Lower leg skin (tissue), 4 donors: ENCODE measurements at regions not wholly inside any gene's neighbourhood (a gene's known extent, or its start where the extent isn't known, plus 50 kb on each side); places are given as distances from the start of the nearest gene placed in this dataset.

Experiments used
- DNase-seq, 2 donors: peaks; one replicate each; pipeline ENCODE4 v3.0.0-alpha.2; 2019; ENCODE audit warnings: low spot score in 2 of 2
- H3K4me3 ChIP-seq: fragments of 200-600 bp; sonication (generic); 2 replicates; pipeline ENCODE4 v1.5.1; 2017; ENCODE audit warnings: mild to moderate bottlenecking, low read depth; ENCODE audit not compliant: poor library complexity, severe bottlenecking
- POLR2A ChIP-seq, 2 donors: fragments of 450-650 bp; IDR thresholded peaks; one replicate each; pipeline ENCODE4 v1.6.1; 2016 to 2017; ENCODE audit warnings: antibody characterized with exemption in 2 of 2, mild to moderate bottlenecking in 1 of 2, moderate library complexity in 1 of 2
- WGBS, 2 donors: methylation state at CpG; one replicate each; pipeline ENCODE4 v1.1.5; 2018; 5-methylcytosine and 5-hydroxymethylcytosine counted together
- intact Hi-C: fragments of 100-400 bp; cut with DNase I; formaldehyde crosslinking; loops from one replicate; pipeline ENCODE4 v1.15.0; 2023; ENCODE audit warnings: low total_unique reads
- TF ChIP-seq, protein P1 (sequence below), 3 donors: fragments of 450-650 bp; IDR thresholded peaks; one replicate each; pipeline ENCODE4 v1.5.1; 2016; ENCODE audit warnings: antibody characterized with exemption in 3 of 3, mild to moderate bottlenecking in 3 of 3, moderate library complexity in 2 of 3

DNA sequence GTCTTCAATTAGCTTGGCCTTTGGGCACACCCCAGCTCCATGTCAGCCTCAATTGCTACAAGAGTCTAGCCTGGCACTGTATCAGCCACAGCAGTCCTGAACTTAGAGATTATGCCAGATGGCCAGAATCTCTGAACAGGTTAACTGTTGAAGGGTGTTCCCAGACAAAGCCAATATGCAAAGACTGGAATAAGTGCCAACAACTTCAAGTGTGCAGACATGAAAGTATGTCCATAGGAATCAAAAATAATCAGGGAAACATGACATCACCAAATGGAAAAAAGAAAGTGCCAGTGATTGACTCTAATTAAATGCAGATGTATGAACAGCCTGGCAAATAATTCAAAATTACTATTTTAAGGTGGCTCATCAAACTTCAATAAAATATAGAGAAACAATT lies 98.5 kb upstream of the DOCK10 start:
- intact Hi-C loops = no loop called here
- TF ChIP-seq, protein P1, sequence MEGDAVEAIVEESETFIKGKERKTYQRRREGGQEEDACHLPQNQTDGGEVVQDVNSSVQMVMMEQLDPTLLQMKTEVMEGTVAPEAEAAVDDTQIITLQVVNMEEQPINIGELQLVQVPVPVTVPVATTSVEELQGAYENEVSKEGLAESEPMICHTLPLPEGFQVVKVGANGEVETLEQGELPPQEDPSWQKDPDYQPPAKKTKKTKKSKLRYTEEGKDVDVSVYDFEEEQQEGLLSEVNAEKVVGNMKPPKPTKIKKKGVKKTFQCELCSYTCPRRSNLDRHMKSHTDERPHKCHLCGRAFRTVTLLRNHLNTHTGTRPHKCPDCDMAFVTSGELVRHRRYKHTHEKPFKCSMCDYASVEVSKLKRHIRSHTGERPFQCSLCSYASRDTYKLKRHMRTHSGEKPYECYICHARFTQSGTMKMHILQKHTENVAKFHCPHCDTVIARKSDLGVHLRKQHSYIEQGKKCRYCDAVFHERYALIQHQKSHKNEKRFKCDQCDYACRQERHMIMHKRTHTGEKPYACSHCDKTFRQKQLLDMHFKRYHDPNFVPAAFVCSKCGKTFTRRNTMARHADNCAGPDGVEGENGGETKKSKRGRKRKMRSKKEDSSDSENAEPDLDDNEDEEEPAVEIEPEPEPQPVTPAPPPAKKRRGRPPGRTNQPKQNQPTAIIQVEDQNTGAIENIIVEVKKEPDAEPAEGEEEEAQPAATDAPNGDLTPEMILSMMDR (IDR thresholded peaks at IDR 0.05) = no peak
- TF ChIP-seq POLR2A (IDR thresholded peaks at IDR 0.05) = no peak
- no peak for DNase-seq

DNA sequence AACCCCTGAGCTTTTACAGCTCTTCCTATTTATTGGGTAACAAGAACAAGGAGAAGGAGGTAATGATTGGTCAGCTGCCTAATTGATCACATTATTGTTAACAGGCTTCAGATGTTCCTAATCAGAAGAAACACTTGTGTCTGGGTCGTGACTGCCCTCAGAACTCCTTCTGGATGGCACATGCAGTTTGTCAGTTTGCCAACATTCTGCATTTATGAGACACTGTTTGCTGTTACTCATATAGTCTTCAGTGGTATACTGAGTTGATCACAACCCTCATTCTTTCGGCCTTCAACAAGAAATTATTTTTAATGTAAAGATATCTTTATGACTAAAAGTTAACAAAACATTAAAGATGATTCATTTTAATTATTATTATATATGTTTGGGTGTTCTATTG lies 95.7 kb upstream of the DOCK10 start:
- DNase-seq = no peak
- H3K4me3 ChIP-seq = no peak overlapping the region
- TF ChIP-seq, protein P1 (IDR thresholded peaks at IDR 0.05) = no peak
- no peak for TF ChIP-seq POLR2A (IDR thresholded peaks at IDR 0.05)
- intact Hi-C loops = no loop called here
- 53 to 57% methylated on average over 2 of the region's 2 CpGs for WGBS, 2 donors

More for the DNA sequence above, 98.5 kb upstream of the DOCK10 start:
- no peak overlapping the region for H3K4me3 ChIP-seq

DNA sequence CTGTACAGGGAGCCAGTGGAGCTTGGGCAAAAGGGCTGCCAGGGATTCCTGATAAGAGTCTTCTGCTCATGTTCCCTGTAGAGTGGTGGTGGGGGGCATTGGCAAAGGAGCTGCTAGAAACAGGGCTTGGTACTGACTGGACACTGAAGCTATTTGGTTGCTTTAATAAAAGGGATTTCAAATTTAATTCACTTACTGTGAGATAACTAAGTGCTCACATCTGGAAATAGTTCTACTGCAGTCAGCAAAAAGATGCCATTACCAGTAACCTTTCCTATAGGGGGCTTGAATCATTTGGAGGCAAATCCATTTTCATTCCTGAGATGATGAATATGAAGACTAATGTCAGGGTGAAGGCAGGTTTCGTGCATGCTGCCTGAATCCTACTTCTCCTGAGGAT lies 94.3 kb upstream of the DOCK10 start:
- TF ChIP-seq, protein P1 (IDR thresholded peaks at IDR 0.05) = no peak
- TF ChIP-seq POLR2A (IDR thresholded peaks at IDR 0.05) = no peak
- DNase-seq = no peak
- intact Hi-C loops = no loop called here
- WGBS, 2 donors = 52 to 67% methylated on average over 1 of the region's 1 CpG
- H3K4me3 ChIP-seq = no peak overlapping the region

DNA sequence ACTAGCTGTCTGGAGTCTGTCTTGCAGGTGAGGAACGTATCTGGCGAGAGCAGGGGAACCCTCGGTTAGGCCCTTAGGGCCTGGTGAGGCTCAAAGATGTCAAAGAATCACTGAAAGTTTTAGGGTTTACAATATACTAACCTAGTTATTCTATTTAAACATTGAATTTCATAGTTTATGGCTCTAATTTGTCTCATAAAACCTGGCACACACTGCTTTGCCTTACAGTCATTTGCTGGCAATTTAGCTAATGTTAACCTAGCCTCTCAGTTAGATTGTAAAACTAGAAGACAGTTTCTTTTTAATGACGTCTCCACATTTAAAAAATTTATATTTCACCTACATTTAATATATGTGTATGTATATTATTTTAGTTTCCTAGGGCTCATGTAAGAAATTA lies 89.6 kb upstream of the DOCK10 start:
- DNase-seq = no peak
- no peak for TF ChIP-seq POLR2A (IDR thresholded peaks at IDR 0.05)
- TF ChIP-seq, protein P1 (IDR thresholded peaks at IDR 0.05) = no peak
- H3K4me3 ChIP-seq = no peak overlapping the region
- 90 to 94% methylated on average over 4 of the region's 4 CpGs for WGBS, 2 donors
- intact Hi-C loops = no loop called here

DNA sequence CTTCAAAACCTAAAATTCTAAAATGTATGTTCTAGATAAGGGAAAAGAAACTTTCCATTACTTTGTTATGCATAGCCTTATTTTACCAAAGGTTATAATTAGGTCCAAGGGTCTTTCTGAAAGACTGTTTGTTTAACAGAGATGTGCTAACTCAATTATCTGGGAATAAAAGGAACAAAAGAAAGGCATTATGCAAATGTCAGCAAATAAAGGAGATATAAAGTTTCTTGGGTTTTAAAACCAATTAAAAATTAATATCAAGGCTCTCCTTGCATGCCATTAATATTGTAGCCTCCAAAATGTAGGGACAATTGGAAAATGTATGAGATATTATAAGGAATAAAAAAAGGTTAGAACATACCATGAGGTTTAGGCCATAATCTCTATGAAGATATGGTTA lies 87.8 kb upstream of the DOCK10 start:
- H3K4me3 ChIP-seq = no peak overlapping the region
- DNase-seq = no peak
- intact Hi-C loops = no loop called here
- TF ChIP-seq POLR2A (IDR thresholded peaks at IDR 0.05) = no peak
- TF ChIP-seq, protein P1 (IDR thresholded peaks at IDR 0.05) = no peak

DNA sequence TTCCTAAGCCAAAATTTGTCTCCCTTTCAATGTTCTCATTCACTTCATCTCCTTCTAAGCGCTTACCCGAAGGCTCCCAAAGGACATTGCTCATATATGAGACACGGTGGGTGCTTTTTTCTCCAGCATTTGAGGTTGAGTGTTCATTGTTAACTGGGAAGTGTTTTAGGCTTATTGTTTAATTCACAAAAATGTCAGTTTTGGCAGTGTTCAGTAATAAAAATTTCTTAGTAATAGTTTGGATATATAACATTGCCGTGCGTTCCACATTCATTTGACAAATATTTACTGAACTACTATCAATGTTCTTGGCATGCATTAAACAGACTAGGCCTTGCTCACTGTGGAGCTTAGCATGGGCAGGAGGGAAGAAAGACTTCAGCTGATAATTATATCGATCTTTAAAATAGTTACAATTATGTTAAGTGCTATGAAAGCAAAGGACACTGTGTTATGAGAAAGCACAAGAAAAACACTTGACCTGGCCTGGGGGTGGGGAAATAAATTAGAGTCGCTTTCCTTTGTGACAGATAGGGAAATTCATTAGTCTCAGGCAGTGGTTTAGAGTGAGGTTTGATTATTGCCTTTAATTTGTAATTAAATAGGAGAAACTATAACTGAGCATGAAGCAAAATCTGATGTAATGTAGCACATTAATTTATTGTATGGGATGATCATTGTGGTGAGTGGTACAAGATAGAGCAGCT lies 82.2 kb upstream of the DOCK10 start:
- no peak overlapping the region for H3K4me3 ChIP-seq
- intact Hi-C loops = loop anchor here (5.0 kb wide), 1 partner anchor 533 kb away; no protein-coding TSS in a partner anchor
- 84 to 86% methylated on average over 7 of the region's 7 CpGs for WGBS, 2 donors
- DNase-seq = no peak
- TF ChIP-seq POLR2A (IDR thresholded peaks at IDR 0.05) = no peak
- TF ChIP-seq, protein P1 (IDR thresholded peaks at IDR 0.05) = no peak
